Lower leg skin (tissue), 4 donors: ENCODE measurements at regions not wholly inside any gene's neighbourhood (a gene's known extent, or its start where the extent isn't known, plus 50 kb on each side); places are given as distances from the start of the nearest gene placed in this dataset.

Experiments
- DNase-seq, 2 donors: peaks; one replicate each; pipeline ENCODE4 v3.0.0-alpha.2; 2019; ENCODE audit warnings: low spot score in 2 of 2
- H3K4me3 ChIP-seq: fragments of 200-600 bp; sonication (generic); 2 replicates; pipeline ENCODE4 v1.5.1; 2017; ENCODE audit warnings: mild to moderate bottlenecking, low read depth; ENCODE audit not compliant: poor library complexity, severe bottlenecking
- CTCF ChIP-seq, 3 donors: fragments of 450-650 bp; IDR thresholded peaks; one replicate each; pipeline ENCODE4 v1.5.1; 2016; ENCODE audit warnings: antibody characterized with exemption in 3 of 3, mild to moderate bottlenecking in 3 of 3, moderate library complexity in 2 of 3
- POLR2A ChIP-seq, 2 donors: fragments of 450-650 bp; IDR thresholded peaks; one replicate each; pipeline ENCODE4 v1.6.1; 2016 to 2017; ENCODE audit warnings: antibody characterized with exemption in 2 of 2, mild to moderate bottlenecking in 1 of 2, moderate library complexity in 1 of 2
- WGBS, 2 donors: methylation state at CpG; one replicate each; pipeline ENCODE4 v1.1.5; 2018; 5-methylcytosine and 5-hydroxymethylcytosine counted together
- intact Hi-C: fragments of 100-400 bp; cut with DNase I; formaldehyde crosslinking; loops from one replicate; pipeline ENCODE4 v1.15.0; 2023; ENCODE audit warnings: low total_unique reads

GRCh38 chr11:97332271-97332670 is 942.5 kb downstream of the JRKL start:
- no peak for TF ChIP-seq CTCF (IDR thresholded peaks at IDR 0.05)
- TF ChIP-seq POLR2A (IDR thresholded peaks at IDR 0.05) = no peak
- intact Hi-C loops = no loop called here
- WGBS, 2 donors = 57 to 68% methylated on average over 2 of the region's 2 CpGs
- no peak overlapping the region for H3K4me3 ChIP-seq
- DNase-seq = no peak

GRCh38 chr11:97336064-97336463 is 946.3 kb downstream of the JRKL start:
- 70 to 74% methylated on average over 4 of the region's 4 CpGs for WGBS, 2 donors
- H3K4me3 ChIP-seq = no peak overlapping the region
- no peak for TF ChIP-seq CTCF (IDR thresholded peaks at IDR 0.05)
- no peak for TF ChIP-seq POLR2A (IDR thresholded peaks at IDR 0.05)
- DNase-seq = no peak
- intact Hi-C loops = no loop called here

DNA sequence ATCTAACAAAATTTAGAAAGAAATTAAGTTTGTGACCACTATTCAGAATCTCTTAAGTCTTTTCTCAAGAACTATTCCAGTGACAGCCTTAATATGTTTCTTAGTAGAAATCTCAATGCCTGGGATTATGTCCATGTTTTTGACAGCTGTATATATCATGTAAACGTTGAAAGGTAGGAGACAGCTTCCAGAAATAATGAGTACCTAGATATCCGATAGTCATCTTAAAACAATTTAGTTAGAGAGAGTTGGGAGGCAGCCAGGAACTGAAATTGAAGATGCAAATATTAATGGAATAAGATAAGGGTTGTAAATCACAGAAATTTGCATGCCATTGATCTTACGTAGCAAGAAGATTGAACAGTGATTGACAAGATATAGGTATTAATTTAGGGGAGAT is 955.2 kb downstream of the JRKL start:
- no peak overlapping the region for H3K4me3 ChIP-seq
- intact Hi-C loops = no loop called here
- no peak for DNase-seq
- TF ChIP-seq CTCF (IDR thresholded peaks at IDR 0.05) (no peak), POLR2A (IDR thresholded peaks at IDR 0.05) (no peak)
- WGBS, 2 donors = 29 to 31% methylated on average over 3 of the region's 3 CpGs

GRCh38 chr11:97349201-97349600 is 959.4 kb downstream of the JRKL start:
- WGBS, 2 donors = 83% methylated on average over 4 of the region's 4 CpGs
- no peak for DNase-seq
- intact Hi-C loops = no loop called here
- no peak overlapping the region for H3K4me3 ChIP-seq
- TF ChIP-seq CTCF (IDR thresholded peaks at IDR 0.05) = no peak

- TF ChIP-seq CTCF (IDR thresholded peaks at IDR 0.05) (no peak), POLR2A (IDR thresholded peaks at IDR 0.05) (no peak)
- DNase-seq = no peak
- no peak overlapping the region for H3K4me3 ChIP-seq
- intact Hi-C loops = no loop called here
- 80 to 81% methylated on average over 2 of the region's 2 CpGs for WGBS, 2 donors
Measured at GRCh38 chr11:97351939-97352338, 962.1 kb downstream of the JRKL start.

GRCh38 chr11:97354026-97354425 is 964.2 kb downstream of the JRKL start:
- TF ChIP-seq POLR2A (IDR thresholded peaks at IDR 0.05) = no peak
- no peak for TF ChIP-seq CTCF (IDR thresholded peaks at IDR 0.05)
- 74 to 83% methylated on average over 1 of the region's 1 CpG for WGBS, 2 donors
- intact Hi-C loops = no loop called here

More at GRCh38 chr11:97354026-97354425, 964.2 kb downstream of the JRKL start:
- H3K4me3 ChIP-seq = no peak overlapping the region
- no peak for DNase-seq
